AG04450 (cell line): ENCODE measurements at regions not wholly inside any gene's neighbourhood (a gene's known extent, or its start where the extent isn't known, plus 50 kb on each side); places are given as distances from the start of the nearest gene placed in this dataset.
"Not testable (repeated sequence)": the region's sequence is repeated elsewhere in the genome, so short reads cannot be mapped to it uniquely, and the experiment has no call there.

Source experiments
- CTCF ChIA-PET: fragments of 300-600, 350-600 bp; formaldehyde crosslinking; extraction: SDS; loops from one replicate; lab custom pipeline; 2022; ENCODE audit warnings: antibody characterized with exemption, inconsistent platforms; lab: Charles Lee
- POLR2A ChIA-PET: fragments of 350-600 bp; formaldehyde crosslinking; extraction: SDS; loops from one replicate; lab custom pipeline; 2021; ENCODE audit warnings: antibody characterized with exemption, inconsistent platforms; lab: Yijun Ruan, JAX
- DNase-seq: peaks from one replicate; pipeline ENCODE4 v3.0.0-alpha.2; 2011; ENCODE audit warnings: low read depth, low spot score
- H3K27ac ChIP-seq: one replicate; pipeline ENCODE4 v1.5.1; 2012; ENCODE audit warnings: low read depth, low read length, control low read depth
- H3K27me3 ChIP-seq: one replicate; pipeline ENCODE4 v1.6.0; 2012; ENCODE audit warnings: low read length; ENCODE audit not compliant: control insufficient read depth, insufficient read depth
- H3K4me3 ChIP-seq: 2 replicates; pipeline ENCODE4 v1.5.1; 2011; ENCODE audit warnings: mild to moderate bottlenecking, low read depth, low read length, control low read depth
- H3K9me3 ChIP-seq: 2 replicates; pipeline ENCODE4 v1.5.1; 2012; ENCODE audit warnings: low read length; ENCODE audit not compliant: control insufficient read depth, insufficient read depth
- TF ChIP-seq, protein P1 (sequence below): IDR thresholded peaks from 2 replicates; pipeline ENCODE4 v1.5.1; 2011; ENCODE audit warnings: low read depth, low read length, control low read depth, inconsistent platforms

DNA sequence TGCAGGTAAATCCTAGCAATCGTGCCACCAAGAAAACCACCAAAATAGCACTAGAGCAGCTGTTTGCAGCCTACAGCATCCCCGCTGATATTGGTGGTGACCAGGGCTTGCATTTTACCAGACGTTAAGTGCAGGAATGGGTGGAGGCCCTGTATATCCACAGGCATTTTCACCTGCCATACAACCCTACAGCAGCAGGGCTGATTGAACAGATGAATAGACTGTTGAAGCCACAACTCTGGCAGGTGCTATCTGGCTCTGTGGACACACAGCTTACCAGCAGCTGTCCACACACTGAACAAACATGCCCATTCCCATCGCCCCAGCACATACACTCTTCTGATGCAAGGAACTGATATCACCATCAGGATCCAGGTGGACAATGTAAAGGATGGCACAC, 154.5 kb upstream of the APC start:
- Histone ChIP-seq H3K4me3 (no peak overlapping the region), H3K9me3 (no peaks in the 10 kb centered on the region), H3K27ac (no peak overlapping the region), H3K27me3 (no peaks in the 10 kb centered on the region)
- CTCF ChIA-PET = no interaction called here
- TF ChIP-seq, protein P1, sequence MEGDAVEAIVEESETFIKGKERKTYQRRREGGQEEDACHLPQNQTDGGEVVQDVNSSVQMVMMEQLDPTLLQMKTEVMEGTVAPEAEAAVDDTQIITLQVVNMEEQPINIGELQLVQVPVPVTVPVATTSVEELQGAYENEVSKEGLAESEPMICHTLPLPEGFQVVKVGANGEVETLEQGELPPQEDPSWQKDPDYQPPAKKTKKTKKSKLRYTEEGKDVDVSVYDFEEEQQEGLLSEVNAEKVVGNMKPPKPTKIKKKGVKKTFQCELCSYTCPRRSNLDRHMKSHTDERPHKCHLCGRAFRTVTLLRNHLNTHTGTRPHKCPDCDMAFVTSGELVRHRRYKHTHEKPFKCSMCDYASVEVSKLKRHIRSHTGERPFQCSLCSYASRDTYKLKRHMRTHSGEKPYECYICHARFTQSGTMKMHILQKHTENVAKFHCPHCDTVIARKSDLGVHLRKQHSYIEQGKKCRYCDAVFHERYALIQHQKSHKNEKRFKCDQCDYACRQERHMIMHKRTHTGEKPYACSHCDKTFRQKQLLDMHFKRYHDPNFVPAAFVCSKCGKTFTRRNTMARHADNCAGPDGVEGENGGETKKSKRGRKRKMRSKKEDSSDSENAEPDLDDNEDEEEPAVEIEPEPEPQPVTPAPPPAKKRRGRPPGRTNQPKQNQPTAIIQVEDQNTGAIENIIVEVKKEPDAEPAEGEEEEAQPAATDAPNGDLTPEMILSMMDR = no peak
- POLR2A ChIA-PET = no interaction called here
- no peak for DNase-seq

DNA sequence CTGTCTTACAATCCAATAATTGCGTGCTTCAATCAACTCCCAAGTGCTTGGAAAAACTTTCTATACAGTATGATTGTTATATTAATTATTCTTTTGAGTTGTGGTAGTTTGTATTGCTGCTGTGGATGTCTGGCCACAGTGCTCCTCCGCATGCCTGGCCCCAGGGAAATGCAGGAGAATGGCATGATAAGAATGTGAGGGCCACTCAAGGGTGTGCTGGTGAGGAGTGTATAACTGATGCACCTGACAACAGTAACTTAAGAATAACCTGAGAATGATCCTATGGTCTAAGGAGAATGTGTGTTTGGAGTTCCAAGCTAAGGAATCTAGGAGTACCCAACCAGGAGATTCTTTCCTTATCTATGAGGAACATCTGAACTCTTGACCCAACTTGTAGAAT, 152.9 kb upstream of the APC start:
- ChIA-PET CTCF (no interaction called here), POLR2A (no interaction called here)
- H3K27ac ChIP-seq = no peak overlapping the region
- H3K9me3 ChIP-seq = no peaks in the 10 kb centered on the region
- H3K27me3 ChIP-seq = no peaks in the 10 kb centered on the region
- DNase-seq = no peak
- H3K4me3 ChIP-seq = no peak overlapping the region
- TF ChIP-seq, protein P1 = no peak

DNA sequence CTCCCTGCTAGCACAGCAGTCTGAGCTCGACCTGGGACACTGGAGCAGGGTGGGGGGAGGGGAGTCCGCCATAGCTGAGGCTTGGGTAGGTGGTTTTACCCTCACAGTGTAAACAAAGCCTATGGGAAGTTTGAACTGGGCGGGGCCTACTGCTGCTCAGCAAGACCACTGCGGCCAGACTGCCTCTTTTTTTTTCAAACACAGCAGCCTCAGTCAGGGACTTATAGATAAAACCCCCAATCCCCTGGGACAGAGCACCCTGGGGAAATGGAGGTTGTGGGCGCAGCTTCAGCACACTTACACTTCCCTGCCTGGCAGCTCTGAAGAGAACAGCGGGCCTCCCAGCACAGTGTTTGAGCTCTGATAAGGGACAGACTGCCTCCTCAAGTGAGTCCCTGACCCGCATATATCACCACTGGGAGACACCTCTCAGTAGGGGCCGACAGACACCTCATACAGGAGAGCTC, 151.1 kb upstream of the APC start:
- no peaks in the 10 kb centered on the region for H3K9me3 ChIP-seq
- CTCF ChIA-PET = no interaction called here
- TF ChIP-seq, protein P1 = no peak
- no peak for DNase-seq
- H3K4me3 ChIP-seq = no peak overlapping the region
- no peaks in the 10 kb centered on the region for H3K27me3 ChIP-seq
- H3K27ac ChIP-seq = no peak overlapping the region
- POLR2A ChIA-PET = no interaction called here

DNA sequence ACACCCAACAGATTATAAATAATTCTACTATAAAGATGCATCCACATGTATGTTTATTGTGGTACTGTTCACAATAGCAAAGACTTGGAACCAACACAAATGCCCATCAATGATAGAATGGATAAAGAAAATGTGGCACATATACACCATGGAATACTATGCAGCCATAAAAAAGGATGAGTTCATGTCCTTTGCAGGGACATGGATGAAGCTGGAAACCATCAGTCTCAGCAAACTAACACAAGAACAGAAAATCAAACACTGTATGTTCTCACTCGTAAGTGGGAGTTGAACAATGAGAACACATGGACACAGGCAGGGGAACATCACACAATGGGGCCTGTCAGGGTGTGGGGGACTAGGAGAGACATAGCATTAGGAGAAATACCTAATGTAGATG, 146.8 kb upstream of the APC start:
- H3K9me3 ChIP-seq, POLR2A ChIA-PET, H3K27me3 ChIP-seq, H3K27ac ChIP-seq, DNase-seq, H3K4me3 ChIP-seq: not testable (repeated sequence)
- CTCF ChIA-PET = interaction anchor here (1.1 kb wide), 1 partner anchor 166 kb away, joined by 4 read pairs; no protein-coding TSS in a partner anchor

DNA sequence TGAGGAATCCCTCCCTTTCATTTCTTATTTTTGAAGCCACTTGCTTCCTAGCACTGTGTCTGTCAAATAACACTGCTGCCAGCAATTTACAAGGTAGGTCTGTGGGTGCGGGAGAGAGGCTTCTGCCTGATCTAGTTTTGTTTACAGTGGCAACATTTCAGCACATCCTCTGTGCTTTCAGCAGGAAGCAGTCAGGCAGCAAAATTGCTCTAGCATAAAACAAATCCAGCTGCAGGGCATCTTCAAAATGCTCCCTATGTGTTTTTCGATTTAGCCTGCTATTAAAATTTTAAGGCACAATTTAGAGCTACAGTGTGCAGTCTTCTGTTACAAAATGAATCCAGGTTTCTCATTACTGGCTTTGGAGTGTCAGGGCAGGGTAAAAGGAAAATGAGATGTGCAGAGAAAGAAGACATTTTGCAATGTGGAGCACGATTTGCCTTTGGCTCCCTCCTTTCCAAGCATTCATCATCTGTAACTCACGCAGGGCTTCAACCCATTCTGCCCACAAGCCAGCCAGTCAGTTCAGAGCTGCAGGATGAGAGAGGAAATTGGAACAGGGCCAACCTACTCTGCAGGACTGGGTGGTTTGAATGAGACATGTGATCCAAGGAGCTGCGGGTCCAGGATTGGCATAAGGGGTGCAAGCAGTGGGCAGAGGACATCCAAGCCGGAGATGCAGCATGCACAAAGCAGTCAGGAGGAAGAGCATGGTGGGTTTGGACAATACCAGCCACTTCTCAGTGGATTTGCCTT, 143.4 kb upstream of the APC start:
- ChIA-PET POLR2A (no interaction called here), CTCF (interaction anchor here (0.6 kb wide), 1 partner anchor 1243 kb away, joined by 4 read pairs; no protein-coding TSS in a partner anchor)
- TF ChIP-seq, protein P1 = no peak
- Histone ChIP-seq H3K27ac (no peak overlapping the region), H3K4me3 (no peak overlapping the region), H3K27me3 (no peaks in the 10 kb centered on the region), H3K9me3 (no peaks in the 10 kb centered on the region)
- DNase-seq = no peak
